ENCODE measurements at regions not wholly inside any gene's neighbourhood (a gene's known extent, or its start where the extent isn't known, plus 50 kb on each side); places are given as distances from the start of the nearest gene placed in this dataset.

DNA sequence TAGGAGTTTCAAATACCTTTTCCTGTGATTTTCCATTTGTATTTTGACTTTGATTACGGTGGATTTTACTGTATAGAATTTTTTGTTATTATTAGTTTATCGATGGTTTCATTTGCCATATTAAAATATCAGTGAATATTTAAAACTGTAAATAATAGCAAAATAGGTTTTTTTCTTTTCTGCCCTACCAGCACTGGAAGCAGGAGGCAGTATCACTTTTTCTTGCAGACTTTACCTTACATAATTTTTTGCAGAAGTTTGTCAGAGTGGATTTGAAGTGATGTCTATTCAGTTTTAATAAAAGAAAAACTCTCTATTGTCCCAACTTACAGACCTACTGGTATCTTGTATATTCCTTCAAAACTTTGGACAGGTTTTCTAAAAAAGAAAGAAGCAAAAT lies 213.6 kb downstream of the CENPF start:
- no peak for TF ChIP-seq CTCF (IDR thresholded peaks at IDR 0.05; ENCODE audit: low read depth, low read length)
- TF ChIP-seq EZH2phosphoT487 (IDR thresholded peaks at IDR 0.05; ENCODE audit: low read depth), result no peak

Data from OCI-LY3 (cell line).